AG04450 (cell line): ENCODE measurements at regions not wholly inside any gene's neighbourhood (a gene's known extent, or its start where the extent isn't known, plus 50 kb on each side); places are given as distances from the start of the nearest gene placed in this dataset.
"Not testable (repeated sequence)": the region's sequence is repeated elsewhere in the genome, so short reads cannot be mapped to it uniquely, and the experiment has no call there.

Experiments used
- CTCF ChIA-PET: fragments of 300-600, 350-600 bp; formaldehyde crosslinking; extraction: SDS; loops from one replicate; lab custom pipeline; 2022; ENCODE audit warnings: antibody characterized with exemption, inconsistent platforms; lab: Charles Lee
- POLR2A ChIA-PET: fragments of 350-600 bp; formaldehyde crosslinking; extraction: SDS; loops from one replicate; lab custom pipeline; 2021; ENCODE audit warnings: antibody characterized with exemption, inconsistent platforms; lab: Yijun Ruan, JAX
- DNase-seq: peaks from one replicate; pipeline ENCODE4 v3.0.0-alpha.2; 2011; ENCODE audit warnings: low read depth, low spot score
- H3K27ac ChIP-seq: one replicate; pipeline ENCODE4 v1.5.1; 2012; ENCODE audit warnings: low read depth, low read length, control low read depth
- H3K27me3 ChIP-seq: one replicate; pipeline ENCODE4 v1.6.0; 2012; ENCODE audit warnings: low read length; ENCODE audit not compliant: control insufficient read depth, insufficient read depth
- H3K4me3 ChIP-seq: 2 replicates; pipeline ENCODE4 v1.5.1; 2011; ENCODE audit warnings: mild to moderate bottlenecking, low read depth, low read length, control low read depth
- H3K9me3 ChIP-seq: 2 replicates; pipeline ENCODE4 v1.5.1; 2012; ENCODE audit warnings: low read length; ENCODE audit not compliant: control insufficient read depth, insufficient read depth
- CTCF ChIP-seq: IDR thresholded peaks from 2 replicates; pipeline ENCODE4 v1.5.1; 2011; ENCODE audit warnings: low read depth, low read length, control low read depth, inconsistent platforms

- Histone ChIP-seq H3K27ac (no peak overlapping the region), H3K4me3 (no peak overlapping the region), H3K9me3 (no peaks in the 10 kb centered on the region; the same call in 1 of the 2 replicates), H3K27me3 (no peaks in the 10 kb centered on the region)
- TF ChIP-seq CTCF: no peak
- no peak for DNase-seq
- CTCF ChIA-PET: interaction anchor here (0.6 kb wide), 1 partner anchor 850 kb away, joined by 4 read pairs; no protein-coding TSS in a partner anchor
- POLR2A ChIA-PET: no interaction called here
These were observed 747.6 kb downstream of the PCDH7 start for GRCh38 chr4:31467781-31468180.

GRCh38 chr4:31474221-31474620 lies 754.1 kb downstream of the PCDH7 start:
- CTCF ChIA-PET: interaction anchor here (0.8 kb wide), 1 partner anchor 14 kb away, joined by 3 read pairs; no protein-coding TSS in a partner anchor
- H3K27ac ChIP-seq: no peak overlapping the region

GRCh38 chr4:31482691-31483090 lies 762.5 kb downstream of the PCDH7 start:
- TF ChIP-seq CTCF: no peak
- Histone ChIP-seq H3K9me3 (no peaks in the 10 kb centered on the region), H3K27me3 (no peaks in the 10 kb centered on the region), H3K4me3 (no peak overlapping the region), H3K27ac (no peak overlapping the region)
- ChIA-PET POLR2A (no interaction called here), CTCF (no interaction called here)
- no peak for DNase-seq

More at GRCh38 chr4:31474221-31474620, 754.1 kb downstream of the PCDH7 start:
- DNase-seq: no peak
- POLR2A ChIA-PET: no interaction called here
- Histone ChIP-seq H3K27me3 (no peaks in the 10 kb centered on the region), H3K4me3 (no peak overlapping the region), H3K9me3 (no peaks in the 10 kb centered on the region)
- TF ChIP-seq CTCF: no peak

GRCh38 chr4:31499216-31499615 lies 779.0 kb downstream of the PCDH7 start:
- H3K9me3 ChIP-seq, CTCF ChIA-PET, DNase-seq, H3K4me3 ChIP-seq, H3K27ac ChIP-seq, H3K27me3 ChIP-seq, POLR2A ChIA-PET: not testable (repeated sequence)

- POLR2A ChIA-PET: no interaction called here
- Histone ChIP-seq H3K27me3 (no peaks in the 10 kb centered on the region), H3K27ac (no peak overlapping the region), H3K9me3 (no peaks in the 10 kb centered on the region), H3K4me3 (no peak overlapping the region)
- DNase-seq: no peak
- no peak for TF ChIP-seq CTCF
- CTCF ChIA-PET: no interaction called here
These were observed 796.4 kb downstream of the PCDH7 start for GRCh38 chr4:31516520-31516919.
